ENCODE measurements at regions not wholly inside any gene's neighbourhood (a gene's known extent, or its start where the extent isn't known, plus 50 kb on each side); places are given as distances from the start of the nearest gene placed in this dataset.

- TF ChIP-seq CTCF (IDR thresholded peaks at IDR 0.05) = no peak
- TF ChIP-seq POLR2A (IDR thresholded peaks at IDR 0.05) = no peak
Observed at GRCh38 chr2:206220997-206221396, 53.5 kb upstream of the ZDBF2 start.

Data from uterus (tissue), 2 donors.